EH (cell line): ENCODE measurements at regions not wholly inside any gene's neighbourhood (a gene's known extent, or its start where the extent isn't known, plus 50 kb on each side); places are given as distances from the start of the nearest gene placed in this dataset.

Source experiments
- DNase-seq: peaks from one replicate; pipeline ENCODE4 v3.0.0-alpha.2; 2015; ENCODE audit warnings: low read depth

GRCh38 chr7:47043304-47043703, 538.6 kb downstream of the TNS3 start:
- DNase-seq: no peak

- no peak for DNase-seq
These were observed 539.2 kb downstream of the TNS3 start for GRCh38 chr7:47042669-47043068.

GRCh38 chr7:47040795-47041347, 541.0 kb downstream of the TNS3 start:
- no peak for DNase-seq

- DNase-seq: peak; percentile 61
These were observed 542.0 kb downstream of the TNS3 start for GRCh38 chr7:47039904-47040303.

GRCh38 chr7:47039089-47039648, 542.7 kb downstream of the TNS3 start:
- no peak for DNase-seq

GRCh38 chr7:47038621-47039020, 543.3 kb downstream of the TNS3 start:
- DNase-seq: no peak

- DNase-seq: no peak
These were observed 544.3 kb downstream of the TNS3 start for GRCh38 chr7:47037607-47038006.

GRCh38 chr7:47036909-47037308, 545.0 kb downstream of the TNS3 start:
- DNase-seq: no peak

GRCh38 chr7:47035522-47035921, 546.4 kb downstream of the TNS3 start:
- no peak for DNase-seq

- DNase-seq: peak; percentile 61
These were observed 547.7 kb downstream of the TNS3 start for GRCh38 chr7:47034180-47034579.

- no peak for DNase-seq
These were observed 549.4 kb downstream of the TNS3 start for GRCh38 chr7:47032536-47032908.

- DNase-seq: peak; percentile 33
These were observed 550.0 kb downstream of the TNS3 start for GRCh38 chr7:47031786-47032535.

GRCh38 chr7:47028284-47028683, 553.6 kb downstream of the TNS3 start:
- DNase-seq: no peak

- no peak for DNase-seq
These were observed 554.1 kb downstream of the TNS3 start for GRCh38 chr7:47027695-47028240.

- no peak for DNase-seq
These were observed 555.0 kb downstream of the TNS3 start for GRCh38 chr7:47026780-47027361.

GRCh38 chr7:47024991-47025390, 556.9 kb downstream of the TNS3 start:
- DNase-seq: no peak

- peak; percentile 39 for DNase-seq
These were observed 573.5 kb downstream of the TNS3 start for GRCh38 chr7:47008461-47008860.

GRCh38 chr7:47007471-47007870, 574.4 kb downstream of the TNS3 start:
- no peak for DNase-seq

- DNase-seq: peak; percentile 4
These were observed 581.4 kb downstream of the TNS3 start for GRCh38 chr7:47000561-47000960.

GRCh38 chr7:46999866-47000265, 582.0 kb downstream of the TNS3 start:
- no peak for DNase-seq

GRCh38 chr7:46996972-46997371, 584.9 kb downstream of the TNS3 start:
- DNase-seq: no peak

- peak; percentile 25 for DNase-seq
These were observed 588.5 kb downstream of the TNS3 start for GRCh38 chr7:46993396-46993795.

GRCh38 chr7:46990761-46991160, 591.1 kb downstream of the TNS3 start:
- DNase-seq: peak; percentile 69
